ENCODE measurements at regions not wholly inside any gene's neighbourhood (a gene's known extent, or its start where the extent isn't known, plus 50 kb on each side); places are given as distances from the start of the nearest gene placed in this dataset.

DNA sequence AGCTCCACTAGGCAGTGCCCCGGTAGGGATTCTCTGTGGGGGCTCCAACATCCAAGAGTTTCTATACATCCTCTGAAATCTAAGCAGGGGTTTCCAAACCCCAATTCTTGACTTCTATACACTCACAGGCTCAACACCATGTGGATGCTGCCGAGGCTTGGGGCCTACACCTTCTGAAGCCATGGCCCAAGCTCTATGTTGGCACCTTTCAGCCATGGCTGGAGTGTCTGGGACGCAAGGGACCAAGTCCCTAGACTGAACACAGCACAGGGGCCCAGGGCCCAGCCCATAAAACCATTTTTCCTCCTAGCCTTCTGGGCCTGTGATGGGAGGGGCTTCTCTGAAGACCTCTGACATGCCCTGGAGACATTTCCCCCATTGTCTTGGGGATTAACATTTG is 511.8 kb downstream of the TRAM1L1 start:
- DNase-seq = no peak
- no peak overlapping the region for H3K4me3 Mint-ChIP-seq
- no peaks in the 10 kb centered on the region for H3K4me1 Mint-ChIP-seq (ENCODE audit: low read depth)
- H3K27ac Mint-ChIP-seq = no peak overlapping the region
- H3K36me3 Mint-ChIP-seq (ENCODE audit: low read depth) = no peaks in the 10 kb centered on the region
- TF ChIP-seq, protein P1, sequence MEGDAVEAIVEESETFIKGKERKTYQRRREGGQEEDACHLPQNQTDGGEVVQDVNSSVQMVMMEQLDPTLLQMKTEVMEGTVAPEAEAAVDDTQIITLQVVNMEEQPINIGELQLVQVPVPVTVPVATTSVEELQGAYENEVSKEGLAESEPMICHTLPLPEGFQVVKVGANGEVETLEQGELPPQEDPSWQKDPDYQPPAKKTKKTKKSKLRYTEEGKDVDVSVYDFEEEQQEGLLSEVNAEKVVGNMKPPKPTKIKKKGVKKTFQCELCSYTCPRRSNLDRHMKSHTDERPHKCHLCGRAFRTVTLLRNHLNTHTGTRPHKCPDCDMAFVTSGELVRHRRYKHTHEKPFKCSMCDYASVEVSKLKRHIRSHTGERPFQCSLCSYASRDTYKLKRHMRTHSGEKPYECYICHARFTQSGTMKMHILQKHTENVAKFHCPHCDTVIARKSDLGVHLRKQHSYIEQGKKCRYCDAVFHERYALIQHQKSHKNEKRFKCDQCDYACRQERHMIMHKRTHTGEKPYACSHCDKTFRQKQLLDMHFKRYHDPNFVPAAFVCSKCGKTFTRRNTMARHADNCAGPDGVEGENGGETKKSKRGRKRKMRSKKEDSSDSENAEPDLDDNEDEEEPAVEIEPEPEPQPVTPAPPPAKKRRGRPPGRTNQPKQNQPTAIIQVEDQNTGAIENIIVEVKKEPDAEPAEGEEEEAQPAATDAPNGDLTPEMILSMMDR (IDR thresholded peaks at IDR 0.05) = no peak
- H3K27me3 Mint-ChIP-seq (ENCODE audit: insufficient read depth) = no peaks in the 10 kb centered on the region
- peaks cover 36% of the 10 kb centered on the region for H3K9me3 Mint-ChIP-seq

- H3K4me1 Mint-ChIP-seq (ENCODE audit: low read depth) = no peaks in the 10 kb centered on the region
- peaks cover 54% of the 10 kb centered on the region for H3K9me3 Mint-ChIP-seq
Observed at GRCh38 chr4:116561768-116562167, 523.6 kb downstream of the TRAM1L1 start.

GRCh38 chr4:116551806-116552205 is 533.6 kb downstream of the TRAM1L1 start:
- peaks cover 36% of the 10 kb centered on the region for H3K9me3 Mint-ChIP-seq
- DNase-seq = no peak
- H3K27me3 Mint-ChIP-seq (ENCODE audit: insufficient read depth) = peaks cover 2% of the 10 kb centered on the region; the same call in 1 of the 2 replicates
- H3K36me3 Mint-ChIP-seq (ENCODE audit: low read depth) = no peaks in the 10 kb centered on the region; the same call in 1 of the 2 replicates
- TF ChIP-seq, protein P1 (IDR thresholded peaks at IDR 0.05) = no peak
- H3K4me1 Mint-ChIP-seq (ENCODE audit: low read depth) = no peaks in the 10 kb centered on the region
- H3K4me3 Mint-ChIP-seq = no peak overlapping the region
- H3K27ac Mint-ChIP-seq = no peak overlapping the region

More at GRCh38 chr4:116561768-116562167, 523.6 kb downstream of the TRAM1L1 start:
- Mint-ChIP-seq H3K36me3 (ENCODE audit: low read depth) (no peaks in the 10 kb centered on the region; the same call in 1 of the 2 replicates), H3K27me3 (ENCODE audit: insufficient read depth) (no peaks in the 10 kb centered on the region; the same call in 1 of the 2 replicates), H3K4me3 (no peak overlapping the region), H3K27ac (no peak overlapping the region)
- TF ChIP-seq, protein P1 (IDR thresholded peaks at IDR 0.05) = no peak
- DNase-seq = no peak

DNA sequence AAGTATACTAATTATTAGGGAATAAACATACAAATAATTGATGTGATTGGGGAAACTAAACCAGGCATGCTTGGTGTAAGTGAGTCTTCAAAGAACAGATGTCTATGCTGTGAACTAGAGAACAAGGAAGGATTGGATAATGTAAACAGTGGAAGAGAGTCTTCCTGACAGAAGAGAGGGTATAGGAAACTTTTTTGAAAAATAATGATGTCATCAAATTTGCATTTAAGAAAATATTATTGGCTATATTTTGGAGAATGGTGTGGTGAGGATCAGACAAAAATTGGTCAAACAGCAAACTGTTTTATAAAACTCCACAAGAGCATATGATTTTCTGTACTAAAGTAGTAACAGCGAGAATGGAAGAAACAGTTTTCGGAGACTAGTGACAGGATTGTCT is 537.7 kb downstream of the TRAM1L1 start:
- Mint-ChIP-seq H3K9me3 (peaks cover 38% of the 10 kb centered on the region), H3K4me1 (ENCODE audit: low read depth) (no peaks in the 10 kb centered on the region), H3K4me3 (no peak overlapping the region), H3K27me3 (ENCODE audit: insufficient read depth) (peaks cover 2% of the 10 kb centered on the region; the same call in 1 of the 2 replicates), H3K27ac (no peak overlapping the region), H3K36me3 (ENCODE audit: low read depth) (no peaks in the 10 kb centered on the region)
- DNase-seq = no peak
- TF ChIP-seq, protein P1 (IDR thresholded peaks at IDR 0.05) = no peak

DNA sequence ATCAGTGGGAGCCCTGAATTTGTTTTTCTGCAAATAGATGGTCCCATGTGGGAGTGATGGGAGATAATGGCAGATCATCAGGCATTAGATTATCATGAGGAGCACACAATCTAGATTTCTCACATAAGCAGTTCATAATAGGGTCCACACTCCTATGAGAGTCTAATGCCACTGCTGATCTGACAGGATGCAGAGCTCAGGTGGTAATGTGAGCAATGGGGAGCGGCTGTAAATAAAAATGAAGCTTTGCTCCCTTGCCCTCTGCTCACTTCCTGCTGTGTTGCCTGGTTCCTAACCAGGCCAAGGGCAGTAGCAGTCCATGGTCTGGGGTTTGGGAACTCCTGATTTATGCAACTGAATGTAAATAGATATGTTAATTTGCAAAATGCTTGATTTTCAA is 538.6 kb downstream of the TRAM1L1 start:
- H3K27ac Mint-ChIP-seq = no peak overlapping the region
- TF ChIP-seq, protein P1 (IDR thresholded peaks at IDR 0.05) = no peak
- peaks cover 32% of the 10 kb centered on the region for H3K9me3 Mint-ChIP-seq
- no peak for DNase-seq
- no peaks in the 10 kb centered on the region for H3K36me3 Mint-ChIP-seq (ENCODE audit: low read depth)
- no peak overlapping the region for H3K4me3 Mint-ChIP-seq
- H3K27me3 Mint-ChIP-seq (ENCODE audit: insufficient read depth) = peaks cover 2% of the 10 kb centered on the region; the same call in 1 of the 2 replicates
- no peaks in the 10 kb centered on the region for H3K4me1 Mint-ChIP-seq (ENCODE audit: low read depth)

GRCh38 chr4:116544946-116545345 is 540.4 kb downstream of the TRAM1L1 start:
- Mint-ChIP-seq H3K4me1 (ENCODE audit: low read depth) (no peaks in the 10 kb centered on the region), H3K9me3 (peaks cover 23% of the 10 kb centered on the region), H3K36me3 (ENCODE audit: low read depth) (no peaks in the 10 kb centered on the region), H3K4me3 (no peak overlapping the region), H3K27me3 (ENCODE audit: insufficient read depth) (peaks cover 2% of the 10 kb centered on the region; the same call in 1 of the 2 replicates), H3K27ac (no peak overlapping the region)
- DNase-seq = no peak
- TF ChIP-seq, protein P1 (IDR thresholded peaks at IDR 0.05) = no peak

Data from HFFc6 (cell line).